ENCODE measurements at regions not wholly inside any gene's neighbourhood (a gene's known extent, or its start where the extent isn't known, plus 50 kb on each side); places are given as distances from the start of the nearest gene placed in this dataset.

DNA sequence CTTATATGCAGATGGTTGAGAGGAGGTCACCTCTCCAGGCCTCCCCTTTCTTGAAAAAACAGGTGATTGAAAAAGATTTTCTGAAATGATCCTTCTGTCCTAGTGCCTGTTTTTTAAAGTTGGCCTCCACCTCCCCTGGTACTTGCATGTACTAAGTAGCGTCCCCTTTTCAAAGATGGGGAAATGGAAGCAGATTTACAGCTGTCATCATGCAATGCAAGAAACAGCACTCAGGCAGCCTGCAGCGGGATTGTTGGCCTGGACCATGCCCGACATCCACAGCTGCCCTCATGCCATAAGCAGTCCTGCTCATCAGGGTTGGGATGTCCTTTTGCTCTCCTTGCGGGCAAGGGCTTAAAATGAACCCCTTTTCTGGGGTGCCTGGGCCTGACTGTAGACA is 127.2 kb upstream of the MGMT start:
- DNase-seq (ENCODE audit: low read depth in 2 of 3, low spot score in 2 of 3) = no peak

DNA sequence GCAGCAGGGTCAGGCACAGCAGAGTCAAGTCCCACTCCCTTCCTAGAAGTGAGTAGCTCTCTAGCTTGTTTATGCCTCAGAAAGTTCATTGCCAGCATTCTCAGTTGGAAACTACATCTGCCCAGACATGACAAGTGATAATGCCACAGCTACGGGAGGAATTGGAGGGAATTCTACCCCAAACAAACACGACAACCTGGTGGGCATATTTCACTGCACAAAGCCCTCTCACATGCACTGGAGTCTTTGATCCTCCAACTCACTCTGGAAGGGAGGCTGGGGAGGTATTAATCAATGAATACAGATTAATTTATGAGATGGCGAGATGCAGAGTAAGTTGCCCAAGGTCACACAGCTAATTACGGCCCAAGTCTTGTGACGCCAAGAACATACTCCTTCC is 126.0 kb upstream of the MGMT start:
- DNase-seq (ENCODE audit: low read depth in 2 of 3, low spot score in 2 of 3) = no peak

DNA sequence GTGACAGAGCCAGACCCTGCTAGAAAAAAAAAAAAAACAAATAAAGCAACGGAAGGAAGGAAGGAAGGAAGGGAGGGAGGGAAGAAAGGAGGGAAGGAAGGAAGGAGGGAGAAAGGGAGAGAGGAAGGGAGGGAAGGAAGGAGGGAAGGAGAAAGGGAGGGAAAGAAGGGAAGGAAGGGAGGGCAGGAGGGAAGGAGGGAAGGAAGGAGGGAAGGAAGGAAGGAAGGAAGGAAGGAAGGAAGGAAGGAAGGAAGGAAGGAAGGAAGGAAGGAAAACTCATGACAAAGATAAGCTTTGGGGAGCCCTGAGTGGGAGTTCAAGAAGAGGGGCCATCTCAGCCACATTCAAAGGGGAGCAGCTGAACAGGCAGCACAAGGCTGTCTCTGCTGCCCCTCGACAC is 124.7 kb upstream of the MGMT start:
- DNase-seq (ENCODE audit: low read depth in 2 of 3, low spot score in 2 of 3) = no peak

DNA sequence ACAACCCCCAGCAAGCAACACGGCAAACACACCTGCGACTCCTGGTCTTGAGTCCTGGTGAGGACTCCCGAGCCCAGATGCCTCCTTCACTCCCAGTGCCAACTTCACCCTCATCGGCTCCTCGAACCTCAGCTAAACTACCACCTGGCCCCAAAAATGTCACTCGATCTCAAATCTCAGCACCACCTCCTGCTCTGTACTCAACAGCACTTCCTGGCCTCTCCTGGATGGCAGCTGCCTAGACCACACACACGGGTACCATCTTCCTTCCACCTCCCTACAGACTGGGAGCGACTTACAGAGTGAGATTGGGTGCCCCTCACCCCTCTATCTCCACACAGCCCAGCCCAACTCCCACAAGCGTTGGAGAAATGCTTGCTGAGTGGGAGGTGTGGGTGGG is 123.9 kb upstream of the MGMT start:
- DNase-seq (ENCODE audit: low read depth in 2 of 3, low spot score in 2 of 3) = no peak

DNA sequence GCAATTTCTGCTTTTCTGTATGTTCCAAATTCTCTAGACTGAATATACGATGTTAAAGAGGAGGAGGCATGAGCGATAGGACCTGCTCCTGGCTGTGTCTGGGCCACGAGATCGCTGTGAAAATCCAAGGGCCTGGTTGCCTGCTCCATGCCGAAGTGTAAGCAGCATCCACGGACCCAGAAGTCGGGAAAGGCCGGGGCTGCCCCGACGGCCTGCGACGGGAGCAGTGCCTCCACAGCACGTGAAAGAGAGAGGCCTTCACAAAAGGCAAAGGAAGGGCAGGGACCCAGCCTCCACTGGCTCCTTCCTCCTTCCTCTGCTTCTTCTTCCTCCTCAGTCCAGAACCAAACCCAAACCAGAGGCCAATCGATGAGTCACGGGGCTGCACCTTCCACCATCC is 122.9 kb upstream of the MGMT start:
- DNase-seq (ENCODE audit: low read depth in 2 of 3, low spot score in 2 of 3) = no peak

DNA sequence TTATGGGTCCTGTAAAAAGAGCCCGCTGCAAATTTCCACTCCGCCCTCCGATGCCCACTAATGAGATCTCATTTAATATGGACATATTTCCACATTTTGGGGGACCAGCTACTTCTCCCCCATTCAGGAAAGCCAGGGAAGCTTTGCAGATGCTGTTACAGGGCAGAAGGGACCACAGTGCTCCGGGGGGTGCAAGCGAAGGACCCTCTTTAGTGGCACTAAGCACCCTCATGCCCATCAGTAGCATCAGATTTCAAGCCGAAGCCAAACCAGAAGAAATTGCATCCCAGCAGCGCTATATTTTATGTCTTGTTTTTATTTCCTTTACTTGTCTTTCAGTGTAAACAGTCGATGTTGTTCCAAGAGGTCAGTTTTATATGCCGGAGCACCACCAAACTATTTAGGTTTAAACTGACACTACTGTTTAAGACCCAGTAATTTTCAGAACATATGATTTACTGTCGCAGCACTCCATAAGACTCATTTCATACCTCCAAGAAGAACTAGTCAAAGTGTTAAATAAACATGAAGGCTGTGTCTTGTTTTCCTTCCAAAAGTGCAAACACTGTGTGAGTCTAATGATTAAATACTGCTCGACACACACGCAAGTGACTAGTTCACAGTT is 122.2 kb upstream of the MGMT start:
- no peak for DNase-seq (ENCODE audit: low read depth in 2 of 3, low spot score in 2 of 3)

DNA sequence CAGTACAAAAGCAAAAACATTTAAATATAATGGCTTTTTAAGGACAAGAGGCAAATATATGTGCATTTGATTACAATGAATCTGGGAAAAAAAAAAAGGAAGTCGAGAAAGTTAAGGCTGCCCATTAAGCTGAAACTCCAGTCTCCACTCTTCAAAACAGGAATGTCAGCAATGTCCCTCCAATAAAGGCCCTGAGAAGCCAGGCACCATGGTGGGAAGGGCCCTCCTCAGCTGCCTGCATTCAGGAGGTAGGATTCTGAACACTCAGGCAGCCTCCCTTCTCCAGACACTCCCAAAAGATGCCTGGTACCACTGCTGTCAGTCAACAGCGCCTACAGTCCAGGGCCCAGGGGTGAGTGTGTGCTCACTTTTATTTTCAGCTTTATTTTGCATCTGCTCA is 121.3 kb upstream of the MGMT start:
- DNase-seq (ENCODE audit: low read depth in 2 of 3, low spot score in 2 of 3) = no peak

DNA sequence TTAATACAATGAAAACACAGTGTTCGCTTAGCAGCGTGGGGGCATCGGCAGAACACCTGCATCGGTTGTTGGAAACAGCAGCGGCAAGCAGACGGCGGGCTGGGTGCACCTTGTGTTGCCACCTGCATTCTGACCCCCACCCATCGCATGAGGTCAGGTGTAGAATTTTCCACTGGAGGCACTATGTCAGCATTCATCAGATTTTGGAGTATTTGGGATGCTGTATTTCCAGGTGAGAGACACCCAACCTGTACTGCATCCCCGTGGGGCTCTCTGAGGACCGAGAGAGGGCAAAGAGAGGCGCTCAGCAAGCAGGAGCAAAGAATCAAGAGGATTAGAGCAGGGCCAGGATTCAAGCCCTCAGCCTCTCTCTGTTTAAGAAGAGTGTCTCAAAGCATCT is 116.4 kb upstream of the MGMT start:
- no peak for DNase-seq (ENCODE audit: low read depth in 2 of 3, low spot score in 2 of 3)

DNA sequence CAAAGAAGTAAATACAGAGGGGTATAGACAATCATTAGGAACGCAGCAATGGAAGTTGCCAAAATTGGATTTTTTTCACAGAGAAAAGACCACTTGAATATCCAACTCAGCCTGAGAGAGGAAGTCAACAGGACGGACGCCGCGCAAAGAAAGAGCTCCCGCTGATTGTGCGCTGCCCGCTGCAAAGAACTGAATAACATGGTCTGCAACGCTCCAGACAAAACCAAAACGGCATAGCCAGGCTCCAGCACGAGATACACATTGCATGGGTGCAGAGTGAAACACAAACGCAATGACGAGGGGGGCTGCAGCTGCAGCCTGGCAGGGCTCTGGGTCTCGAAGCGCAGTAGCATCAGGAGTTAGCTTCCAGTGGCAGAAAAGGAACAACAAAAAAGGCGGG is 113.9 kb upstream of the MGMT start:
- no peak for DNase-seq (ENCODE audit: low read depth in 2 of 3, low spot score in 2 of 3)

DNA sequence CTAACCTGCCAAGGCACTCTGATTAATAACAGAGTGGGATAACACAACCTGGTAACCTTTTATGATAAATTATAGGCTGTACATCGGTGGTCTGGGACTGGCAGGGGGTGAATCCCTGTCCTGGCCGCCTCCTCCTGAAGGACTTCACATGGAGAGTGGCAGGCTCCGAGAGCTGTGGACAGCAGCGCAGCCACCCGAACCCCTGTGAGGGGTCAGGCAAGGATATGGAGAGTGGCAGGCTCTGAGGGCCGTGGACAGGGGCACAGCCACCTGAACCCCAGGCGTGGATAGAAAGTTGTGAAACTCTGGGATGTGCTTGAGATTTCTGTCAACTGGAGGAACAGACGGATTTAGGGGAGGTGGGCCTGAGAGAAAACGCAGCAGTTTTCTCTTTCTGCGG is 107.0 kb upstream of the MGMT start:
- DNase-seq (ENCODE audit: low read depth in 2 of 3, low spot score in 2 of 3) = no peak

DNA sequence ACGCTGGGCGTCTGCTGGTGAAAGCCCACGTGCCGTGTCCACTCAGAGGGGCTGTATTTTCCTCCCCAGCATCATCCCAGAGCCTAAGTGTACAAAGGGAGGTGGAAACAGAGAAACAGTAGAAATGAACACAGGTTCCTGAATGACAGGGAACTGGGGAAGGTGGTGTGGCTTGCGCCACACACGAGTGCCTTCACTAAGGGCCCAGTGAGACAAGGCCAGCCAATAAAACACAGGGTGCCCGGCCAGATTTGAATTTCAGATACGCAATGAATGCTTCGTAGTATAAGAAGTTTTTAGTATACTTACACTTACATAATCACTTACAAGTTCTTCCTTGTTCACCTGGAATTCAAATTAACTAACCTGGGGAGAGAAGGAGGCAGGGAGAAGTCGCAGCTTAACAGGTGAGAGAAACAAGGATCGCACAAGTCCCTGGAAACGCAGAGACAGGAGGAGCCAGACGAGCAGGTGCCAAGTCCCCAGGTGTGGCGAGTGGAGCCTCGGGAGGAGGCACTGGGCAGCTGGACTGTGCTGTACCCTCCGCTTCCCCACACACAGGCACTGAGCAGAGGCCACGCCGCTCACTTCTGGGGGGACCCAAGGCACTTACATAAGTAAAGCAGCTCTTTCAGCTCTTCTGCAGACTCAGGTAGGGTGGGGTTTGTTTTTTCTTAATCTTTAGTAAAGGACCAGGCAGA is 105.2 kb upstream of the MGMT start:
- DNase-seq (ENCODE audit: low read depth in 2 of 3, low spot score in 2 of 3) = no peak

DNA sequence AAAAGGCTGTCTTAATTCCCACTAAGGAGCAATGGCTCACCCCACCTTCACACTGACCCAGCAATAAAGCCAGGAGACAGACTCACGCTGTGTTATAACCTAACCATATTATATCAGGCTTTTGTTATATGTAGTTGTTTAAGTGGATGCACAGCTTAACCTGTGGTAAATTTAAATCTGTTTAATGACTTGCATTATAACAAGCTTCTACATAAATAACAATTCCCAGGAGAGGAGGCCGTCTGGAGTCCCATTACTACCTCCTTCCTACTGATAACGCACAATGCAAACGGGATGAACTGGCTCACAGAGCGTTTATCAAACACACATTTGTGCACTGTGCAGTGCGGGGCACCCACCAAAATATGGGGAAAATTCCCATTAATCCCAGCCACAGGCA is 102.1 kb upstream of the MGMT start:
- no peak for DNase-seq (ENCODE audit: low read depth in 2 of 3, low spot score in 2 of 3)

DNA sequence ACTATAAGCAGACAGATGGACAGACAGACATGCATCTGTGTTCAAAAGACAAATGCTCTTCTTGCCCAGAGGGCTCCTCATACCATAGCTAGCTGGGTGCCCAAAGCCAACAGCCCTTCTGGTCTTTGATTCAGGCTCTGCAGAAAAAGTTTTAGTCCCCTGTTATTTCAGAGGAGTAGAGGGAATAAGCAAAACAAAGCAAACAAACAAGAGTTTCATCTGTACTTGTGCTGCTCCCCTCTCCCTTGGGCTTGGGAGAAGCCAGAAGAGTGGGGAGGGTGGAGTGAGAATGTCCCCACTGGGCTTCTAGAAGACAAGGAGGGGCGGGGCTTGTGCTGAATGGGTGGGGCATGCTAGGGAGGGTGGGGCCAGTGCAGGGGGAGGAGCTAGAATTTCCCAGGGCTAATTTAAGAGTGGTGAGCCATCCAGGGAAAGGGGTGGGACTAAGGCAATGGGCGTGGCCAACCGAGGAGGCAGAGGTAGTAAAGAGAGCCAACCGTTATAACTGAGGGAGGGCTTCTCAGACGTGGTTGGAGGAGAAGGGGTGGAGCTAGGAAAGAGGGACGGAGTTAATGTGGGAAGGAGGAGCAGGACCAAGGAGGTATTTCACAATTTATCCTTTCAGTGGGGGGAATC is 101.2 kb upstream of the MGMT start:
- DNase-seq (ENCODE audit: low read depth in 2 of 3, low spot score in 2 of 3) = peak in 1 of 3 donors; percentile 12

DNA sequence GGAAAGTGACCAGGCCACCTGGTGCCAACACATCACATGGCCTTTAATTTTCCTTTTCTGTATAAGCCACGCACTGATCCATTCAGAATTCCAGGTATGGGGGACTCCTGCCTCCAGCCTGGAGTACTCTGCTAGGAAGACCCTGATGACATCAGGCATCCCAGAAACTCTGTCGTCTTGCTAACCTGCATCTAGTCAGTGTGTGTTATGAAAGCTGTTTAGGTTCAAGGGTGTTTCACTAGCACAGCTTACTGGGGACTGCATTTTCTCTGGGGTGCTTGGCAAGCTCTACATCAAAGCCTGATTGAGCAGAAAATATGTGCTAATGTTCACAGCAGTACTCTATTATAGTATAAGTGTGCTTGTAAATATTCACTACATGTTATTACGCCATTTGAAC is 100.6 kb upstream of the MGMT start:
- DNase-seq (ENCODE audit: low read depth in 2 of 3, low spot score in 2 of 3) = no peak

DNA sequence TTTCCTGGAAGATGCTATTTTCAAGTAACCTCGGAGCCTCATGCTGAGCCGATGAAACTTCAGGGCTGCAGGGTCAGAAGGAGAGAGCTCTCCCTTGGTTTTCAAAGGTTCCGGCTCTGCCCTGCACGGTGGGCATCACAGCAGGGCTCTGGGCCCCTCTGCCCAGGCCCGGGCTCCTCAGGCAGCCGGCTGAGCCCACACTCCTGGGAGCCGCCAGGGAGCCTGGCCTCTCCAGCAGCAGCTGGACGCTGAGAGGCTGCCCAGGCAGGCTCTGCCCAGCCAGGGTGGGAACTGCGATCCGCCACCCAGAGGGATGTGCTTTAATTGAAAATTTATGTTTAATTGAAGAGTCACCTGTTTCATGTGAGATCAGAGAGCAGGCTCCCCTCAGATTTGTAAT is 97.5 kb upstream of the MGMT start:
- DNase-seq (ENCODE audit: low read depth in 2 of 3, low spot score in 2 of 3) = no peak

DNA sequence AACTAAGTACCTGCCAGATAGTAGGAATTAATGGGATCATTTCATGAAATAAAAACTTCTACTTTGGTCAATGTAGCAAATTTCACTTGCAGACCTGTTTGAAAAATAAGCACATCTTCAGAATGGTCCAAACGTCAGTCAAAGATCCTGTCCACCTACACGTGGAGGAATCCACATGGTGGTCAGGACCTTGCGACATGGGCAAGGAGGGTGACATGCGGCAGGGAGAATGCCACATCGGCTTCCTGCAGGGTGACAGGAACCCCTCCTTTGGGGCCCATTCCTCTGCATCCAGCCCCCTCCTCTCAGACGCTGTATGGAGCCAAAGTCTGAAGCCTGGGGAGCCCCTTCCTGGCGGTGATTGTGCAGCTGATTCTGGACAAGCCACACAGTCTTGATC is 95.5 kb upstream of the MGMT start:
- DNase-seq (ENCODE audit: low read depth in 2 of 3, low spot score in 2 of 3) = peak in 1 of 3 donors; percentile 1

DNA sequence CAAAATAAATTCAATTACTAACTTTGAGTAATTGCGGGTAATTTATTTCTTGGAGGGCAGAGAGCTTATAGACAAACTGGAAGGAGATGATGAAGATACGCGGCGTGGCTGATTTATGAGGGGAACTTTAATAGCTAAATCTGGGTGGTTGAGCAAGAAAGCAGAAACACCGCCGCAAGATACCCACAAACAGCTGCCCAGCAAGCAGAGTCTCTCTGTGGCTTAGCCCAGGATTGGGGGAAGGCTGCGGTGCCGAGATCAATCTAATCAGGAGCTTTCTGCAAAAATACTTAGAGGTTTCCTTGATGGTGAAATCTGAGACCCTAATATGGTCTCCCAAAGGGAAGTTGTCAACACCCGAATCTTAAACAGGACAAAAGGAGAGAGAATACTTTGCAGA is 94.9 kb upstream of the MGMT start:
- peak in 2 of 3 donors; percentile 53 to 84 for DNase-seq (ENCODE audit: low read depth in 2 of 3, low spot score in 2 of 3)

DNA sequence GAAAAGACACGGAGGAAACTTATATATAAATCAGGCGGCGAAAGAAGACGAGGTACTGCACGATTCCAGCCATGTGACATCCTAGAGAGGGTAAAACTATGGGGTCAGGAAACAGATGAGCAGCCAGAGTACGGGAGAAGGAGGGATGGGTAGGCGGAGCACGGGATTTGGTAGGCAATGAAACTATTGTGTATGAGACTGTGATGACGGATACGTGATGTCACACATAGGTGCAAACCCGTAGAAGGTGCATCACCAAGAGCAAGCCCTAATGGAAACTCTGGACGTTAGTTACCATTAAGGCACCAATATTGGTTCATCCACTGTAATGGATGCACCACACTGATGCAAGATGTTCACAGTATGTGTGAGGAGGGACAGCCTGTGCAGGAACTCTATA is 93.8 kb upstream of the MGMT start:
- no peak for DNase-seq (ENCODE audit: low read depth in 2 of 3, low spot score in 2 of 3)

DNA sequence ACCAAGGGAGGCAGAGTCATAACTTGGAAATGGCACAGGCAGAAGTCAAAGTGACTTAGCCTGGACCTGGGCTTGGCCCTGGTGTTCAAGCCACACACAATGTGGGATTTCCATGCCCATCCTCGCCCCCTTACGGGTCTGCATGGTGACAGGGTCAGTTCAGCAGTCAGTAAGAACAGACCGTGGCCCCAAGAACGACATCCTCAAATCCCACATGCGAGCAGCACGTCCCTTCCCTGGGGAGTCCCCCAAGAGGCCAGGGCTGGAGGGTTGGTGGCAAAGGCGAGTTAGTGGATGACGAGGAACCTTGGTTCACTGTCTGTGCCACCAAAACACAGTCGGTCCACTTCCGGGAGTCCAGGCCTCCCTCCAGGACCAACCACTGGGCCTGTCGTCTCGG is 93.3 kb upstream of the MGMT start:
- no peak for DNase-seq (ENCODE audit: low read depth in 2 of 3, low spot score in 2 of 3)

DNA sequence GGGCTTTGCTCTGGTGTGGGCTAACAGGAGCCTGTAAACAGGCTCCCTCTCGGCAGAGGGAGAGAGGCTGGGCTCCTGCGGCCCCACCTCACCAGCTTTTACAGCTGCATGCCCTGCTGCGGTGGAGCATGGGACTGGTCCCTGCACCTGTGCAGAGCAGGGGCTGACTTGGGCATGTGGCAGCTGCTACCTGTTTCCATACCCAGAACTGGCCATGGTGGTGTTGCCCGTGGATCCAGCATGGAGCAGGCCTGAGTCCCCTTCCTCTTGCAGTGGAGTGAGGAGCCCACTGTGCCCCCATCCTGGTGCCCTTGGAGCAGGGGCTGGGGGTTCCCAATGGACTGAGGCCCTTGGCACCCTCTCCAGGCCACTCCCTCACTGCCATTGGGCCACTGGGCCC is 91.9 kb upstream of the MGMT start:
- DNase-seq (ENCODE audit: low read depth in 2 of 3, low spot score in 2 of 3) = no peak

DNA sequence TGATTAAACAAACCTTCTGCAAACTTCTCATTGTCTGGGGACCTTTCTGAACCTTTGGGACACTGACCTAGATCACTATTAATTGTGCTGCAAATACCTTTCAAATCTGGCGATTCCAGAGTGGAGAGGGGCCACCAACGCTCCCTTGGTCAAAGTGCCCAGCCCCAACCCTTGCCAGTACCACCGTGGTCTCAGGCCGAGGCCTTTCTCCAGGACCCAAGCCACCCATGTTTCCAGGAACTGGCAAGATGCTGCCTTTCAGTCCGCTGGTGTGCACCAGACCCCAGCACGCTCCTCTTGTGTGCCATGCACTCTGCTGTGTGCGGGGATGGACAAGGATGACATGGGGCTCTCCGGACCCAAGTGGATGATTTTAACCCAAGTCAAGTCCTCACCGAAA is 91.1 kb upstream of the MGMT start:
- DNase-seq (ENCODE audit: low read depth in 2 of 3, low spot score in 2 of 3) = no peak

DNA sequence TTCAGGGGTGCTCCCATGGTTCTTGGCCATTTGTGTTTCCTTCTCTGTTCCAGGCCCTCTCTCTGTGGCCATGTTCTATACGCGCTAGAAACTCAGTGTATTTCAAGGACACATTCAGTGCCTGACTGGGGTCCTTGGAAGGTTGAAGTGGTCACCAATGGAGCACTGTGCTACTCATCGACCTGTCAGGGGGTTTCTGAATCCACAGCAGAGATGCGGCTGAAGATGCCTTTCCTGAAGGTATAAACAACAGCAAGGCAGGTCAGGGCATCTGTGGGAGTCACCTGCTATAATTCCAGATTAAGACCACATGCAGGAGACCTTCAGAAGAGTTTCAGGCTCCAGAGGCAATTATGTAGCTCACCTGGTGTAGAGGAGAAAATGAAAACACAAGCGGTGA is 86.8 kb upstream of the MGMT start:
- DNase-seq (ENCODE audit: low read depth in 2 of 3, low spot score in 2 of 3) = no peak
